SK-N-SH treated with all-trans-retinoic acid at 6 μM for 48 hours (cell line): ENCODE measurements at regions not wholly inside any gene's neighbourhood (a gene's known extent, or its start where the extent isn't known, plus 50 kb on each side); places are given as distances from the start of the nearest gene placed in this dataset.
A peak's percentile ranks its signal among the peaks of the same experiment; 100 is the strongest.
"Not testable (repeated sequence)": the region's sequence is repeated elsewhere in the genome, so short reads cannot be mapped to it uniquely, and the experiment has no call there.

Experiments used
- ATAC-seq: fragments of 200-7000 bp; cut with Tn5 transposase; 3 replicates; pipeline ENCODE4 v1.9.1; 2020; ENCODE audit warnings: mild to moderate bottlenecking, moderate library complexity
- ARNTL ChIP-seq: fragments of 450-650 bp; formaldehyde crosslinking; IDR thresholded peaks from 2 replicates; pipeline ENCODE4 v1.5.0; 2020; ENCODE audit warnings: low read depth, mild to moderate bottlenecking, moderate library complexity, borderline replicate concordance
- BACH2 ChIP-seq: fragments of 250-450 bp; sonication (Bioruptor Pico); IDR thresholded peaks from 2 replicates; pipeline ENCODE4 v1.9.0; 2021; ENCODE audit warnings: mild to moderate bottlenecking, borderline replicate concordance
- CSDC2 ChIP-seq: fragments of 250-450 bp; sonication (Bioruptor Pico); IDR thresholded peaks from 2 replicates; pipeline ENCODE4 v1.5.0; 2020; ENCODE audit warnings: mild to moderate bottlenecking, moderate library complexity
- ESRRG ChIP-seq: fragments of 250-450 bp; sonication (Bioruptor Pico); IDR thresholded peaks from 2 replicates; pipeline ENCODE4 v1.6.1; 2021; ENCODE audit warnings: mild to moderate bottlenecking
- GLIS3 ChIP-seq: fragments of 250-450 bp; sonication (Bioruptor Pico); IDR thresholded peaks from 2 replicates; pipeline ENCODE4 v1.5.0; 2020; ENCODE audit warnings: mild to moderate bottlenecking, moderate library complexity
- ISL1 ChIP-seq: fragments of 250-450 bp; sonication (Bioruptor Pico); IDR thresholded peaks from 2 replicates; pipeline ENCODE4 v2.1.2; 2022; ENCODE audit warnings: mild to moderate bottlenecking, moderate library complexity
- OSR1 ChIP-seq: fragments of 250-450 bp; sonication (Bioruptor Pico); IDR thresholded peaks from 2 replicates; pipeline ENCODE4 v1.8.0; 2022; ENCODE audit warnings: moderate library complexity, mild to moderate bottlenecking, inconsistent platforms
- PPARA ChIP-seq: fragments of 250-450 bp; sonication (Bioruptor Pico); IDR thresholded peaks from 2 replicates; pipeline ENCODE4 v1.5.0; 2020; ENCODE audit warnings: mild to moderate bottlenecking, borderline replicate concordance
- RARB ChIP-seq: fragments of 250-450 bp; sonication (Bioruptor Pico); IDR thresholded peaks from 2 replicates; pipeline ENCODE4 v1.8.0; 2021; ENCODE audit warnings: mild to moderate bottlenecking, moderate library complexity
- SNAI2 ChIP-seq: fragments of 250-450 bp; sonication (Bioruptor Pico); IDR thresholded peaks from 2 replicates; pipeline ENCODE4 v1.5.0; 2020; ENCODE audit warnings: mild to moderate bottlenecking, moderate library complexity
- TCF4 ChIP-seq: fragments of 250-450 bp; sonication (Bioruptor Pico); IDR thresholded peaks from 2 replicates; pipeline ENCODE4 v1.8.0; 2021; ENCODE audit warnings: mild to moderate bottlenecking, moderate library complexity, borderline replicate concordance
- TOX ChIP-seq: fragments of 250-450 bp; sonication (Bioruptor Pico); IDR thresholded peaks from 2 replicates; pipeline ENCODE4 v1.8.0; 2021; ENCODE audit warnings: mild to moderate bottlenecking, moderate library complexity, borderline replicate concordance
- ZC3H10 ChIP-seq: fragments of 250-450 bp; sonication (Bioruptor Pico); IDR thresholded peaks from 2 replicates; pipeline ENCODE4 v1.5.1; 2021; ENCODE audit warnings: mild to moderate bottlenecking, moderate library complexity
- ZFP3 ChIP-seq: fragments of 250-450 bp; sonication (Bioruptor Pico); IDR thresholded peaks from 2 replicates; pipeline ENCODE4 v1.5.0; 2020; ENCODE audit warnings: mild to moderate bottlenecking, moderate library complexity
- ZFP30 ChIP-seq: fragments of 450-650 bp; formaldehyde crosslinking; IDR thresholded peaks from 2 replicates; pipeline ENCODE4 v1.5.0; 2022; ENCODE audit warnings: mild to moderate bottlenecking, moderate library complexity
- ZNF70 ChIP-seq: fragments of 450-650 bp; formaldehyde crosslinking; IDR thresholded peaks from 2 replicates; pipeline ENCODE4 v1.5.0; 2020; ENCODE audit warnings: mild to moderate bottlenecking, moderate library complexity
- ZNF8 ChIP-seq: fragments of 450-650 bp; formaldehyde crosslinking; IDR thresholded peaks from 2 replicates; pipeline ENCODE4 v1.5.0; 2020; ENCODE audit warnings: mild to moderate bottlenecking, moderate library complexity
- TF ChIP-seq, protein P1 (sequence below): fragments of 250-450 bp; sonication (Bioruptor Pico); IDR thresholded peaks from 2 replicates; pipeline ENCODE4 v1.5.1; 2020; ENCODE audit warnings: low read depth, mild to moderate bottlenecking, moderate library complexity
- TF ChIP-seq, protein P2 (sequence below): fragments of 250-450 bp; sonication (Bioruptor Pico); IDR thresholded peaks from 2 replicates; pipeline ENCODE4 v1.5.0; 2020; ENCODE audit warnings: mild to moderate bottlenecking, moderate library complexity
- TF ChIP-seq, protein P3 (sequence below): fragments of 250-450 bp; sonication (Bioruptor Pico); IDR thresholded peaks from 2 replicates; pipeline ENCODE4 v1.5.1; 2021; ENCODE audit warnings: mild to moderate bottlenecking, moderate library complexity

DNA sequence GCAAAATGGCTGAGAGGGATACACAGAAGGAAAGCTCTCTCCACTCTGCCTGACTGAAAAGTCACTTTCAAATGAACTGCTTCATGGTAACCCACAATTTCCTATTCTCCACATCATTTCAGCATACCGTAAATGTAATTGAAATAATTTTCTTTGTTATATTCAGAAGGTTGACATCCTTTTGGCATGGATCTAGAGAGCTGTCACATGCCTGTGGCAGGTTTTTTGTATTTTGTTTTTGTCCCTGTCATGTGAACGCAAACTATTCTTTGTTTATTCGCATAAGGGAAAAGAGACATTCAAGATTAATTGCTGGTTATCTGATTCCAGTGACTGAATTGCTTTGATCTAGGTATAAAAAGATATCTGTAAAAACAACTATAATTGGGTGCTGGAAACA, 1808.1 kb downstream of the NCAM2 start:
- ATAC-seq = no peak
- TF ChIP-seq, protein P1, sequence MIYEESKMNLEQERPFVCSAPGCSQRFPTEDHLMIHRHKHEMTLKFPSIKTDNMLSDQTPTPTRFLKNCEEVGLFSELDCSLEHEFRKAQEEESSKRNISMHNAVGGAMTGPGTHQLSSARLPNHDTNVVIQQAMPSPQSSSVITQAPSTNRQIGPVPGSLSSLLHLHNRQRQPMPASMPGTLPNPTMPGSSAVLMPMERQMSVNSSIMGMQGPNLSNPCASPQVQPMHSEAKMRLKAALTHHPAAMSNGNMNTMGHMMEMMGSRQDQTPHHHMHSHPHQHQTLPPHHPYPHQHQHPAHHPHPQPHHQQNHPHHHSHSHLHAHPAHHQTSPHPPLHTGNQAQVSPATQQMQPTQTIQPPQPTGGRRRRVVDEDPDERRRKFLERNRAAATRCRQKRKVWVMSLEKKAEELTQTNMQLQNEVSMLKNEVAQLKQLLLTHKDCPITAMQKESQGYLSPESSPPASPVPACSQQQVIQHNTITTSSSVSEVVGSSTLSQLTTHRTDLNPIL (CRISPR knock-in tag) = no peak
- TF ChIP-seq ZC3H10 (CRISPR knock-in tag) = no peak
- no peak for TF ChIP-seq ZNF8
- TF ChIP-seq ARNTL = no peak

DNA sequence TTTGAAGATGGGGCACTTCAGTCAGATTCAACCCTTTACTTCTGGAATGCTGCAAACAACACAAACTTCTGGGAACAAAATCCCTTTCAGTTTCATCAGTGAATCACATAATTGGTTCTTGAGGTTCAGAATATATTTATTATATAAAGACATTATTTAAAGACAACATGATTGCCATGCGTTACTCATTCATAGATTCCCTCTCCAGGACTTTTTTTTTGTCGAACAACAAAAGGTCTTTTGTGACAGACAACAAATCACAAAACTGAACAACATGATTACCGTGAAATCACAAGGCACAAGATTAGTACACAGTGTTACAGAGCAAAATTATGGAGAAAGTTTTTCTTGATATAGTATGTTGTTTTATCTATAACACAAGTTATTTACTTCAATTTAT, 1815.0 kb downstream of the NCAM2 start:
- no peak for ATAC-seq
- TF ChIP-seq ZFP30 = no peak
- TF ChIP-seq TCF4 (CRISPR knock-in tag) = no peak
- TF ChIP-seq ISL1 (CRISPR knock-in tag) = no peak
- TF ChIP-seq BACH2 = no peak
- TF ChIP-seq PPARA (CRISPR knock-in tag) = no peak
- no peak for TF ChIP-seq ESRRG (CRISPR knock-in tag)
- TF ChIP-seq ZNF70 (CRISPR knock-in tag) = no peak
- TF ChIP-seq, protein P1 (CRISPR knock-in tag) = no peak
- no peak for TF ChIP-seq OSR1 (CRISPR knock-in tag)

DNA sequence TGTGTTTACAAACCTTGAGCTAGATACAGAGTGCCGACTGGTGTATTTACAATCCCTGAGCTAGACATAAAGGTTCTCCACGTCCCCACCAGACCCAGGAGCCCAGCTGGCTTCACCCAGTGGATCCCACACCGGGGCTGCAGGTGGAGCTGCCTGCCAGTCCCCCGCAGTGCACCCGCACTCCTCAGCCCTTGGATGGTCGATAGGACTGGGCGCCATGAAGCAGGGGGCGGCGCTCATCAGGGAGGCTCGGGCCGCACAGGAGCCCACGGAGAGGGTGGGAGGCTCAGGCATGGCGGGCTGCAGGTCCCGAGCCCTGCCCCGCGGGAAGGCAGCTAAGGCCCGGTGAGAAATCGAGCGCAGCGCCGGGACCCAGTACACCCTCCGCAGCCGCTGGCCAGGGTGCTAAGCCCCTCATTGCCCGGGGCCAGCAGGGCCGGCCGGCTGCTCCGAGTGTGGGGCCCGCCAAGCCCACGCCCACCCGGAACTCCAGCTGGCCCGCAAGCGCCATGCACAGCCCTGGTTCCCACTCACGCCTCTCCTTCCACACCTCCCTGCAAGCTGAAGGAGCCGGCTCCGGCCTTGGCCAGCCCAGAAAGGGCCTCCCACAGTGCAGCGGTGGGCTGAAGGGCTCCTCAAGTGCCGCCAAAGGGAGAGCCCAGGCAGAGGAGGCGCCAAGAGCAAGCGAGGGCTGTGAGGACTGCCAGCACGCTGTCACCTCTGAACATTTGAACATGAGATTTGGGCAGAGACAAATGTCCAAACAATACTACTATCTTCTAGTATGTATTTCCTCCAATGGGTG, 1820.7 kb downstream of the NCAM2 start:
- ATAC-seq = not testable (repeated sequence)

DNA sequence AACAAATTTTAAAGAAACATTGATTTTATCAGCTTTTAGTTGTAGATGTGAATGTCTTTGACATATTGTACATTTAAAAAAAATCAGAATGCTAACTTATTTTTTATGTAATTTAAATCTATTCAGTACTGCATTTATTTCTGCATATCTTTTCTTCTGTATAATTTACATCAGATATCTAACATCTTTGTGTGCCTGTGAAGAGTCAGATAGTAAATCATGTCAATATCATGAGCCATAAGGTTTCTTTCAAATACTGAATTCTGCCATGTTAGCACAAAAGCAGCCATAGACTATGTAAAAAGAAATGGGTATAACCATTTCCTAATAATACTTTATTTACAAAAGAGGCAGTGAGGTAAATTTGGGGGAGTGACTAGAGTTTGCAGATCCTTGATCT, 1829.2 kb downstream of the NCAM2 start:
- no peak for TF ChIP-seq TOX (CRISPR knock-in tag)
- 0 out of 2 replicates have a peak, but pooled peaks have one; percentile 47 for TF ChIP-seq TCF4 (CRISPR knock-in tag)
- no peak for ATAC-seq

DNA sequence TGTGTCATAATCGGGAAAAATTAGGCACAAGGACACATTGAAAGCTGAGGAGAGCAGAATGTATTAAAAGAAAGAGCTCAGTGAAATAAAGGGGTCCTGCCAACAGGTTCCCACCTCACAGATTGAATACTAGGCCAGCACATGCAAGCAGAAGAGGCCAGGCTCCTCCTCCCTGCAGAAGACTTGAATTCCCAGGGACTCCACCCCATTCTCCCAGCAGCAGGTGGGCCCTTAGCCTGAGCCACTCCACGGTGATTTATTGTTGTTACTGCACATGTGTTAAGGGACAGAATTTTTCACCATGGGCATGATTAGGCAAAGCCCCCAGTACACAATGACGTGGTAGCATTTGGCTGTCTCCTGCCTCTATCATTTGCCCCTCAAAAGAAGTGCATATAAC, 1844.7 kb downstream of the NCAM2 start:
- TF ChIP-seq ARNTL (no peak), BACH2 (no peak), ZC3H10 (CRISPR knock-in tag) (no peak), ZNF70 (CRISPR knock-in tag) (no peak), GLIS3 (no peak), ZFP3 (CRISPR knock-in tag) (no peak), SNAI2 (no peak), ZNF8 (no peak), CSDC2 (CRISPR knock-in tag) (no peak), RARB (no peak), PPARA (CRISPR knock-in tag) (no peak), TOX (CRISPR knock-in tag) (no peak)
- TF ChIP-seq, protein P1 (CRISPR knock-in tag) = no peak
- TF ChIP-seq, protein P2, sequence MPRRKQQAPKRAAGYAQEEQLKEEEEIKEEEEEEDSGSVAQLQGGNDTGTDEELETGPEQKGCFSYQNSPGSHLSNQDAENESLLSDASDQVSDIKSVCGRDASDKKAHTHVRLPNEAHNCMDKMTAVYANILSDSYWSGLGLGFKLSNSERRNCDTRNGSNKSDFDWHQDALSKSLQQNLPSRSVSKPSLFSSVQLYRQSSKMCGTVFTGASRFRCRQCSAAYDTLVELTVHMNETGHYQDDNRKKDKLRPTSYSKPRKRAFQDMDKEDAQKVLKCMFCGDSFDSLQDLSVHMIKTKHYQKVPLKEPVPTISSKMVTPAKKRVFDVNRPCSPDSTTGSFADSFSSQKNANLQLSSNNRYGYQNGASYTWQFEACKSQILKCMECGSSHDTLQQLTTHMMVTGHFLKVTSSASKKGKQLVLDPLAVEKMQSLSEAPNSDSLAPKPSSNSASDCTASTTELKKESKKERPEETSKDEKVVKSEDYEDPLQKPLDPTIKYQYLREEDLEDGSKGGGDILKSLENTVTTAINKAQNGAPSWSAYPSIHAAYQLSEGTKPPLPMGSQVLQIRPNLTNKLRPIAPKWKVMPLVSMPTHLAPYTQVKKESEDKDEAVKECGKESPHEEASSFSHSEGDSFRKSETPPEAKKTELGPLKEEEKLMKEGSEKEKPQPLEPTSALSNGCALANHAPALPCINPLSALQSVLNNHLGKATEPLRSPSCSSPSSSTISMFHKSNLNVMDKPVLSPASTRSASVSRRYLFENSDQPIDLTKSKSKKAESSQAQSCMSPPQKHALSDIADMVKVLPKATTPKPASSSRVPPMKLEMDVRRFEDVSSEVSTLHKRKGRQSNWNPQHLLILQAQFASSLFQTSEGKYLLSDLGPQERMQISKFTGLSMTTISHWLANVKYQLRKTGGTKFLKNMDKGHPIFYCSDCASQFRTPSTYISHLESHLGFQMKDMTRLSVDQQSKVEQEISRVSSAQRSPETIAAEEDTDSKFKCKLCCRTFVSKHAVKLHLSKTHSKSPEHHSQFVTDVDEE (CRISPR knock-in tag) = no peak
- TF ChIP-seq, protein P3, sequence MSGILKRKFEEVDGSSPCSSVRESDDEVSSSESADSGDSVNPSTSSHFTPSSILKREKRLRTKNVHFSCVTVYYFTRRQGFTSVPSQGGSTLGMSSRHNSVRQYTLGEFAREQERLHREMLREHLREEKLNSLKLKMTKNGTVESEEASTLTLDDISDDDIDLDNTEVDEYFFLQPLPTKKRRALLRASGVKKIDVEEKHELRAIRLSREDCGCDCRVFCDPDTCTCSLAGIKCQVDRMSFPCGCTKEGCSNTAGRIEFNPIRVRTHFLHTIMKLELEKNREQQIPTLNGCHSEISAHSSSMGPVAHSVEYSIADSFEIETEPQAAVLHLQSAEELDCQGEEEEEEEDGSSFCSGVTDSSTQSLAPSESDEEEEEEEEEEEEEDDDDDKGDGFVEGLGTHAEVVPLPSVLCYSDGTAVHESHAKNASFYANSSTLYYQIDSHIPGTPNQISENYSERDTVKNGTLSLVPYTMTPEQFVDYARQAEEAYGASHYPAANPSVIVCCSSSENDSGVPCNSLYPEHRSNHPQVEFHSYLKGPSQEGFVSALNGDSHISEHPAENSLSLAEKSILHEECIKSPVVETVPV = no peak
- no peak for ATAC-seq
